HG03342 (cell line): ENCODE measurements at regions not wholly inside any gene's neighbourhood (a gene's known extent, or its start where the extent isn't known, plus 50 kb on each side); places are given as distances from the start of the nearest gene placed in this dataset.

Experiments
- ATAC-seq: cut with Tn5 transposase; IDR thresholded peaks from one replicate; pipeline ENCODE4 v1.9.1; 2021; ENCODE audit warnings: mild to moderate bottlenecking, moderate library complexity; ENCODE audit not compliant: unreplicated experiment

GRCh38 chr5:96140496-96140895, 178.8 kb upstream of the ELL2 start:
- ATAC-seq: no peak

DNA sequence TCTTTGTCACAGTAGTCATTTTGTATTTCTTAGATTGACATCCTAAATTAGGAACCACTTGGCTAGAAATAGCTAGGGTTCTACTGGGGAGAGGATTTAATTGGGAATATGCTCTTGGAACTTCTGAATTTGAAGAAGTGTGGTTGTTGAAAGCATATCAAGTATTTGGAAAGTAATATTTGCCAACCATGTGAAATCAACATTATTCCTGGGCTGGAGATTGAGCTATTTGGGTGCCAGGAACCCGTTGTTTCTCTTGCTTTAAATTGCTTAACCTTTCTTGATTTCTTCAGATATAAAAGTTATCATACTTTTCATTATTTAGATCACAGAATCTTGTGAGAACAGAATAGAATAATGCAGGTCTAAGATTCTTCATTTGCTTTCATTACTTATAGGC, 178.4 kb upstream of the ELL2 start:
- ATAC-seq: no peak

DNA sequence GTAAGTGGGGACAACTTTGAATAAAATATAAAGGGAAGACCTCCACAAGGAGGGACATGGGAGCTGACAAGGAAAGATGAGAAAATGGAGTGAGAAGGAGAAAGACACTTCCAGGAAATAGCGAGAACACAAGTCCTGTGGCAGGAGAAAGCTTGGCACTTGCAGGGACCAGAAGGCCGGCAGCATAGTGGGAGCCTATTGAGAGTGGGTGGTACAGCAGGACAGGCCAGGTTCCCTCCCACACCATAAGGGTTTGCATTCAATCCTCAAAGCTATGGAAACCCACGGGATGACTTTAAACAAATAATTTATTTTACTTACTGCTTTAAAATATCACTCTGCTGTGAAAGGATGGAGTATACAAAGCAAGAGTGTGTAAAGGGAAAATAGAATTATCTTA, 173.2 kb upstream of the ELL2 start:
- ATAC-seq: no peak

- ATAC-seq: no peak
Observed at GRCh38 chr5:96133341-96134079, 171.9 kb upstream of the ELL2 start.

GRCh38 chr5:96129276-96129675, 167.6 kb upstream of the ELL2 start:
- no peak for ATAC-seq

DNA sequence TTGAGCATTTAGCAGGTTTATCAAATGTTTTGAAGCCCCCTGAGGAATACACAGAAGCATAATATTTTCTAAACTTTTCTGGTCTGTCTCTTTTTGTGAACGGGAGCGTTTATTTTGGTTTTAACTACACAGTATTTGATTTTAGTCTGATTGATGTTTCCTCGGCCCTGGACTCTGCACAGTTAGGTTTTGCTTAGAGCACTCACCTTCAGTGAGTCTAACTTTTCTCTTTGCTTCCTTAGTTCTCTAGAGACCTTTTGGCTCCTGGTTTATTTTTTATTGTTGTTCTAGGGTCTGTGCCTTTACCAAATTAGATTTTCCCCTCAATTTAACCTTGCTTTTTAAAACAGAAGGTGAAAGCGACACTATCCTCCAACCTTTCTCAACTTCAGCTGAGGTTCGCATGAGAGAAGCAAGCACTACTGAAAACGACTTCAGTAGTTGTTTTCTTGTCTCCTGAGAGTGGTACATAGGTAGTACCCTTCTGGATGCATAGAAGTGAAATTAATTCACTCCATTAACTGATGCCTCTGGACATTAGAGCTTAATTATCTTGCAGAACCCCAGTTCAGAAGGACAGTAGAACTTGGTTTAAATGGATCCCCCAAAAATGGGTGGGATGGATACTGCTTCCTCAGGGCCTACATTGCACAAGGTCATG, 166.7 kb upstream of the ELL2 start:
- no peak for ATAC-seq

GRCh38 chr5:96127538-96127937, 165.9 kb upstream of the ELL2 start:
- no peak for ATAC-seq

GRCh38 chr5:96125231-96125891, 163.7 kb upstream of the ELL2 start:
- ATAC-seq: no peak

GRCh38 chr5:96124589-96124988, 162.9 kb upstream of the ELL2 start:
- no peak for ATAC-seq

DNA sequence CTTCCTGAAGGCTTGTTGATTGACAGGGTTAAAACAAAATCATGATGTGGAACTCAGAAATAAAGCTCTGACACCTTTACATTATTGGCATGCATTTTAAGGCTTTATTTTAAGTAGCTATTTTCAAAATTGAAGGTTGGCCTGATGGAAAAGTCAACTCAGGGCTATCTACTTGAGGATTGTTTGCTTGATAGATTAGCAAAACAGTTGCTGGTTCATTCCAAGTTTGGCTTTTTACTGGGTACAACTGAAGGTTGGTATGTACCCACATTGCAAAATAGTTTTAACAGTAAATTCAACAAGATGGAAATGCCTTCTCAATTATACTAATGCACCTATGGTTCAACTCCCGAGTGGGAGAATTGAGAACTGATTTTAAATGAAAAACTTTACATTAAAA, 161.8 kb upstream of the ELL2 start:
- no peak for ATAC-seq

DNA sequence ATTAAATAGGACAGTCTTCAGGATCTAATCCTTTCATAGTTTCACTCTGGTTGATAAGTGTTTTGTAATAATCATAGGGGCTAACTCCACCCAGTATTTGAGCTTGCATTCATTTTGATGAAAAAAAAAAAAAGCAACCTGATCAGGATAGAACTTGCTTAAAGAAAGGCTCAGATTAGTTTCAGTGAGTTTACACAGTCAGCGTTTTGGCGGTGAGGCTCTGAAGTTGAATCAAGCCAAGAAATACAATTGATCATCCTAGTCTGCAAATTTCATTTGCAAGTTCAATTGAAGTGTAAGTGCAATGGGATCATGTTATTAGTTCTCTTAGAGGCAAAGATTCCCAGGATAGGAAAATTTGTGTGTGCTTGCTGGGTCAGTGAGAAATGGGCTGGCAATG, 159.7 kb upstream of the ELL2 start:
- ATAC-seq: no peak

DNA sequence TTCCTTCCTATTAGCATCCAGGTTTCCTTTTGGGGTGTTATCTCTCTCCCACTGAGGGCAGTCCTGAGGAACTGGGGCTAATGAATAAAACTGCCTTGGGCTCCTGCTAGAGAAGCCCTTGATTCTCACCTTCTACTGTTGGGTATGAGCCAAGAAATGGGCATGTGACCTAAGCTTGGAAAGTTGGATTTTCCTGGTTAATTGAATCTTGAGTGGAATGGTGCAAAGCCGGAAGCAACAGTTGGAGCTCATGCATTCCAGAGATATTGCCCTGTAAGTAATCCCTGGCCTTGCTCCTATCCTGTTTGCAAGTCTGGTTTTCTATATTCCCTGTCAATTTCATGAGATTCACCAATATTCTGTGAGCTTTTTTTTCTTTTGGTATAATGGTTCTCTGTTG, 158.5 kb upstream of the ELL2 start:
- no peak for ATAC-seq

DNA sequence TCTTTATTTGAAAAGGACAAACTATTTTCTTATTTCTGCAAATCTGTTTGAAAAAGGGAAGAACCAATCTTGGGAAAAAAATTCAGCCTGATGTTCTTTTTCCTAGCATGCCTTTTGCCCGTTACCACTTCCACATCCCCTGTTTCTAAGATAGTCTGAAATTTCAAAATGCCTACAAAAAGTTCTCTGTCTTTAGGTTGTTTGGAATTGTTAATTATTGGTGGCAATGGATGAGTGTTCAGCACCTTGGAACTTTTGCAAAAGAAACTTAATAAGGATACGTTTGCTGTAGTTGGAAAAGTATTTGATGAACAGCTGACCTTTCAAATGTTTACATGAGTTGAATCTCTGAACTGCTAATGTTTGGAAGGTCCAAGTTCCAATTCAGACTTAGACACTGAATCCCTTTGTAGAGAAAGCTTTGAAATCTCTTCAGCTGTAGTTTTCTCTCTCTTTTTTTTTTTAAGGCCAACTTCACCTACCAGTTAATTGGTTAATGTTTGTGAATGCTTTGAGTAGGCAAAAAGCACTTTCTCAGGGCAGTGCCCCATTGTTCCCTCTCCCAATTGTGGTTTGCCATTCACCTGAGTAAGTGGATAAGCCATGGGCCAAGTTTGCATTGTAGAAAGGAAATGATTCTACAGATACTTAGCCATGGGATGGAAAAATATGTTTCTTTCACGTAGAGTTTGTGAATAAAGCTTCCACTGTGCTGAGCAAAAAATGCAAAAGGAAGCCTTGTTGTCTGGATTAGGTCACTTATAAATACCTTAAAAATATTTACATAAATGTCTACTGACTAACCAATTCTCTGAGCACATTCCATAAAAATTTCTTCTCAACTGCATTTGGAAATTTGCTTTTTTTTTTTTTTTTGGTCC, 156.4 kb upstream of the ELL2 start:
- no peak for ATAC-seq

- ATAC-seq: no peak
Observed at GRCh38 chr5:96115147-96115807, 153.6 kb upstream of the ELL2 start.

GRCh38 chr5:96114736-96115135, 153.1 kb upstream of the ELL2 start:
- no peak for ATAC-seq

DNA sequence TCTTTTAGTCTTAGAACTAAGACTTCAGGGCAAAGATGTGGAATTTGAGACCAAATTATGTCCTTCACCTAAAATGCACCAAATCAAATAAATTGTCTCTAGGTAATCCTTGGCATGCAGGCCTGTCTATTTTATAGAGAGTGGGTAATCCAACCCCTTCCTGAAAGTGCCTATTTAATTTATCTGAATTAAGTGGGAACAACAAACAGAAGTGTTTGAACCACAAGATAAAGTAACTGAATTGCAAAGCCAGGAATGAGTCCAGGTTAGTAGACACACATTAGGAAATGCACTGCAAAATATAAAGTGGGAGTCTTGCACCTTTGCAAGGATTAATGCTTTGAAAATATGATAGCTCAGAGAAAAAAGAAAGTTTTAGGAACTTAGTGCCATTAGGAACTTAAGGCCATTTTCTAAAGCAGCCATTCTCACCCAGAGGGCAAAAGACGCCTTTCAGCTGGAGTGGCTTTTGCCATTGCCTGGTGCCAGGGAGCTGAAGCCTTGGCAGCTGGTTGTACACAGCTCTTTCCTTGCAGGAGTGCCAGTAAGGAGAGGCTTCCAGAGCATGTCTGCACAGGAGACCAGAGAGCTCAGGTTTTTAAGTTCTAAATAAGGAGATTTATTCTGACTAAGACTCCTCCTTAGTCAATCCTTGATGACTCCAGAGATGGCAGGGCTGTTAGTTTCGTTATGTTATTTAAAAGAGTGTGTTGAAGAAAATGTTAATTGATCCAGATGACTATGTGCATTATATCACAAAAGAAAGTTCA, 151.7 kb upstream of the ELL2 start:
- no peak for ATAC-seq

DNA sequence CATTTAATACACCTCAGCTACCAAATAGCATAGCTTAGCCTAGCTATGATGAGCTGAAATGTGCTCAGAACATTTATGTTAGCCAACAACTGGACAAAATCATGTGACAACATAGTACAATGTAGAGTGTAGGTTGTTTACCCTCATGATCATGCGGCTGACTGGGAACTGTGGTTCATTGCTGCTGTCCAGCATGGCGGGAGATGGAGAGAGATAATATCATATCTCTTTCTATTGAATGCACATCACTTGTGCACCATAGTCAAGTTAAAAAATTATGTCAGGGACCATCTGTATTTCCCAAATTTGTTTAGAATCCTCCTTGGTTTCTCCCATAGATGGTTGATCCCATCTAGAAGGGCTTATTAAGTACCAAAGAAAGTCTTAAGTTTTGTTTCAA, 151.1 kb upstream of the ELL2 start:
- ATAC-seq: no peak

- no peak for ATAC-seq
Observed at GRCh38 chr5:96112123-96112670, 150.5 kb upstream of the ELL2 start.

- ATAC-seq: no peak
Observed at GRCh38 chr5:96111080-96111756, 149.6 kb upstream of the ELL2 start.
